OCI-LY1 (cell line): ENCODE measurements at regions not wholly inside any gene's neighbourhood (a gene's known extent, or its start where the extent isn't known, plus 50 kb on each side); places are given as distances from the start of the nearest gene placed in this dataset.

ENCODE experiments used
- CTCF ChIP-seq: fragments of 200-600 bp; sonication (generic), shearing (Covaris generic); IDR thresholded peaks from 2 replicates; pipeline ENCODE4 v1.5.1; 2017; ENCODE audit warnings: mild to moderate bottlenecking, antibody characterized with exemption, low read length, moderate library complexity, mixed read lengths
- EZH2 ChIP-seq: fragments of 200-600 bp; sonication (generic), shearing (Covaris generic); IDR thresholded peaks from 2 replicates; pipeline ENCODE4 v1.8.0; 2017; ENCODE audit warnings: borderline replicate concordance, mixed run types, mild to moderate bottlenecking, antibody characterized with exemption, low read length, moderate library complexity, mixed read lengths

GRCh38 chr15:24617646-24618045, 57.9 kb upstream of the NPAP1 start:
- TF ChIP-seq CTCF (no peak), EZH2 (no peak)
